ENCODE measurements at regions not wholly inside any gene's neighbourhood (a gene's known extent, or its start where the extent isn't known, plus 50 kb on each side); places are given as distances from the start of the nearest gene placed in this dataset.

DNA sequence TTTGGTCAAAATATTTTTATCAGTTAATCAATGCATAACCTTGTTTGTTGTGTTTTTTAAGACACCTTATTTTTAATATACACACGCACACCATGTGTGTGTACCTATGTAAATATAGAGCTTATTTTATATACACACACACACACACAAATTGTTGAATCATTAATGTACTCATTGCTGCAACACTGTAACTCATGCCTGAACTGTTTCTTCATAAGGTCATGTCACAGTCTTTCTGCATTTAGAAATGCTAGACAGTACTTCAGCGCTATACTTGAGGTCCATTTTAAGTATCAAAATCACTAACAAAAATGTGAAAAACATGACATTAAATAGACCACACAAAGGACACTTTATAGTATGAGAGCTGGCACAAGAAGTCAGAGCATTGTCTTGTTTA lies 589.4 kb downstream of the SI start:
- Histone ChIP-seq H3K4me3 (ENCODE audit: low read depth, low read length) (no peak overlapping the region), H3K27ac (ENCODE audit: extremely low read depth, low read depth, low read length) (no peak overlapping the region), H3K36me3 (ENCODE audit: control insufficient read depth in 2 of 2, insufficient read depth in 1 of 2, low read length in 2 of 2) (no peaks in the 10 kb centered on the region), H3K9me3 (ENCODE audit: control insufficient read depth, insufficient read depth, low read depth, low read length) (no peaks in the 10 kb centered on the region), H3K4me1 (ENCODE audit: control insufficient read depth, insufficient read depth, low read length) (no peaks in the 10 kb centered on the region)
- POLR2A ChIA-PET: no interaction called here
- TF ChIP-seq KLF7 (tag by site-specific recombination; IDR thresholded peaks at IDR 0.05; ENCODE audit: borderline replicate concordance) (no peak), ZNF335 (tag by site-specific recombination; conservative IDR thresholded peaks at IDR 0.05) (no peak)
- CTCF ChIA-PET: interaction anchor here (0.7 kb wide), 1 partner anchor 12 kb away, joined by 3 read pairs; no protein-coding TSS in a partner anchor

DNA sequence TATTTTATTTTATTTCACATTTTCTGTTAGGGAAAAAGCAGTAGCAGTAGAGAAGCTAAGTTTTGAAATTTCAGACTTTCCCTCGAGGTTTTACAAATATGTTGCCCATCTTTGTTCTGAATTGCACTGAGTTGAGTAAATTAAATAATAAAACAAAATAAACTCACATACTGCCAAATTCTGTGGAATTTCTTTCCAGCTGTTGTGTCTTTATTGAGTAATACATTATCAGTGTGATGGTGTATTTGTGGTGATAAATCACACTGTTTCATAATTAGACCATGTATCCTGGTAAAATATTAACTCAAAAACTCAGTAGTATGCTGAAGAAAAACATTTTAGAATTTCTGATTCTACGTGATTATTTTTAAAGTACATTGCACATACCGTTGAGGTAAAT lies 592.1 kb downstream of the SI start:
- TF ChIP-seq ZNF473 (tag by site-specific recombination; IDR thresholded peaks at IDR 0.05) (no peak), MZF1 (tag by site-specific recombination; IDR thresholded peaks at IDR 0.05; ENCODE audit: borderline replicate concordance) (no peak), ZFHX2 (tag by site-specific recombination; conservative IDR thresholded peaks at IDR 0.05) (no peak), ZNF214 (tag by site-specific recombination; IDR thresholded peaks at IDR 0.05; ENCODE audit: borderline replicate concordance) (no peak), ZNF335 (tag by site-specific recombination; conservative IDR thresholded peaks at IDR 0.05) (no peak), KLF10 (tag by site-specific recombination; IDR thresholded peaks at IDR 0.05) (no peak), SETDB1 (IDR thresholded peaks at IDR 0.05; ENCODE audit: insufficient read length, low read length) (no peak), ZNF23 (tag by site-specific recombination; IDR thresholded peaks at IDR 0.05; ENCODE audit: borderline replicate concordance) (no peak), ZNF10 (tag by site-specific recombination; IDR thresholded peaks at IDR 0.05) (no peak)
- TF ChIP-seq, protein P1, sequence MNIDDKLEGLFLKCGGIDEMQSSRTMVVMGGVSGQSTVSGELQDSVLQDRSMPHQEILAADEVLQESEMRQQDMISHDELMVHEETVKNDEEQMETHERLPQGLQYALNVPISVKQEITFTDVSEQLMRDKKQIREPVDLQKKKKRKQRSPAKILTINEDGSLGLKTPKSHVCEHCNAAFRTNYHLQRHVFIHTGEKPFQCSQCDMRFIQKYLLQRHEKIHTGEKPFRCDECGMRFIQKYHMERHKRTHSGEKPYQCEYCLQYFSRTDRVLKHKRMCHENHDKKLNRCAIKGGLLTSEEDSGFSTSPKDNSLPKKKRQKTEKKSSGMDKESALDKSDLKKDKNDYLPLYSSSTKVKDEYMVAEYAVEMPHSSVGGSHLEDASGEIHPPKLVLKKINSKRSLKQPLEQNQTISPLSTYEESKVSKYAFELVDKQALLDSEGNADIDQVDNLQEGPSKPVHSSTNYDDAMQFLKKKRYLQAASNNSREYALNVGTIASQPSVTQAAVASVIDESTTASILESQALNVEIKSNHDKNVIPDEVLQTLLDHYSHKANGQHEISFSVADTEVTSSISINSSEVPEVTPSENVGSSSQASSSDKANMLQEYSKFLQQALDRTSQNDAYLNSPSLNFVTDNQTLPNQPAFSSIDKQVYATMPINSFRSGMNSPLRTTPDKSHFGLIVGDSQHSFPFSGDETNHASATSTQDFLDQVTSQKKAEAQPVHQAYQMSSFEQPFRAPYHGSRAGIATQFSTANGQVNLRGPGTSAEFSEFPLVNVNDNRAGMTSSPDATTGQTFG (tag by site-specific recombination; IDR thresholded peaks at IDR 0.05; ENCODE audit: borderline replicate concordance): no peak
- TF ChIP-seq, protein P2, sequence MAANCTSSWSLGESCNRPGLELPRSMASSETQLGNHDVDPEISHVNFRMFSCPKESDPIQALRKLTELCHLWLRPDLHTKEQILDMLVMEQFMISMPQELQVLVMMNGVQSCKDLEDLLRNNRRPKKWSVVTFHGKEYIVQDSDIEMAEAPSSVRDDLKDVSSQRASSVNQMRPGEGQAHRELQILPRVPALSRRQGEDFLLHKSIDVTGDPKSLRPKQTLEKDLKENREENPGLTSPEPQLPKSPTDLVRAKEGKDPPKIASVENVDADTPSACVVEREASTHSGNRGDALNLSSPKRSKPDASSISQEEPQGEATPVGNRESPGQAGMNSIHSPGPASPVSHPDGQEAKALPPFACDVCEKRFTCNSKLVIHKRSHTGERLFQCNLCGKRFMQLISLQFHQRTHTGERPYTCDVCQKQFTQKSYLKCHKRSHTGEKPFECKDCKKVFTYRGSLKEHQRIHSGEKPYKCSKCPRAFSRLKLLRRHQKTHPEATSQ (tag by site-specific recombination; IDR thresholded peaks at IDR 0.05): no peak
- TF ChIP-seq, protein P3, sequence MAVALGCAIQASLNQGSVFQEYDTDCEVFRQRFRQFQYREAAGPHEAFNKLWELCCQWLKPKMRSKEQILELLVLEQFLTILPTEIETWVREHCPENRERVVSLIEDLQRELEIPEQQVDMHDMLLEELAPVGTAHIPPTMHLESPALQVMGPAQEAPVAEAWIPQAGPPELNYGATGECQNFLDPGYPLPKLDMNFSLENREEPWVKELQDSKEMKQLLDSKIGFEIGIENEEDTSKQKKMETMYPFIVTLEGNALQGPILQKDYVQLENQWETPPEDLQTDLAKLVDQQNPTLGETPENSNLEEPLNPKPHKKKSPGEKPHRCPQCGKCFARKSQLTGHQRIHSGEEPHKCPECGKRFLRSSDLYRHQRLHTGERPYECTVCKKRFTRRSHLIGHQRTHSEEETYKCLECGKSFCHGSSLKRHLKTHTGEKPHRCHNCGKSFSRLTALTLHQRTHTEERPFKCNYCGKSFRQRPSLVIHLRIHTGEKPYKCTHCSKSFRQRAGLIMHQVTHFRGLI (tag by site-specific recombination; IDR thresholded peaks at IDR 0.05): no peak
- ChIA-PET POLR2A (no interaction called here), CTCF (no interaction called here)
- Histone ChIP-seq H3K9me3 (ENCODE audit: control insufficient read depth, insufficient read depth, low read depth, low read length) (no peaks in the 10 kb centered on the region), H3K4me3 (ENCODE audit: low read depth, low read length) (no peak overlapping the region), H3K36me3 (ENCODE audit: control insufficient read depth in 2 of 2, insufficient read depth in 1 of 2, low read length in 2 of 2) (no peaks in the 10 kb centered on the region), H3K4me1 (ENCODE audit: control insufficient read depth, insufficient read depth, low read length) (no peaks in the 10 kb centered on the region), H3K27ac (ENCODE audit: extremely low read depth, low read depth, low read length) (no peak overlapping the region)

DNA sequence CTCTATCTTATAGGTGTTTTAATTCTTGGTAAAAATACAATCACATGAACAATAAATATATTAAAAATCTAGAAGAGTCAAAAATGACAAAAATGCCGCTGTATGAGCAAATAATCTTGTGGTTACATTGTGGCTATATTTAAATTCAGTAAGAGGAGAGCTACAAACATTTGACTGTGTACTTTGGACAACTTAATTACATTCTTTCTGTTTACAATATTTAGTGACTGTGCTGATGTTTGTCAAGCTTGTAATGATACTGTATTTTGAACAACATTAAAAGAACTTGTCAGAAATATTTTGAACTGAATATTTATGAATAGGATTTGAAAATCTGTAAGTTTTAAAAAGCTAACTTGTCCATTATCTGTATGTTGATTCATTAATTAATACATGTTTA lies 598.3 kb downstream of the SI start:
- no peak overlapping the region for H3K27ac ChIP-seq (ENCODE audit: extremely low read depth, low read depth, low read length)
- no peaks in the 10 kb centered on the region for H3K4me1 ChIP-seq (ENCODE audit: control insufficient read depth, insufficient read depth, low read length)
- no peaks in the 10 kb centered on the region for H3K36me3 ChIP-seq (ENCODE audit: control insufficient read depth in 2 of 2, insufficient read depth in 1 of 2, low read length in 2 of 2)
- no peak overlapping the region for H3K4me3 ChIP-seq (ENCODE audit: low read depth, low read length)
- POLR2A ChIA-PET: no interaction called here
- no peaks in the 10 kb centered on the region for H3K9me3 ChIP-seq (ENCODE audit: control insufficient read depth, insufficient read depth, low read depth, low read length)
- CTCF ChIA-PET: interaction anchor here (0.7 kb wide), 1 partner anchor 13 kb away, joined by 3 read pairs; no protein-coding TSS in a partner anchor
- TF ChIP-seq ZNF416 (tag by site-specific recombination; IDR thresholded peaks at IDR 0.05) (no peak), ZNF654 (tag by site-specific recombination; IDR thresholded peaks at IDR 0.05; ENCODE audit: low read depth) (no peak), ZNF596 (tag by site-specific recombination; IDR thresholded peaks at IDR 0.05) (no peak), SP7 (tag by site-specific recombination; IDR thresholded peaks at IDR 0.05) (no peak), ZFP37 (tag by site-specific recombination; IDR thresholded peaks at IDR 0.05) (no peak), ZNF624 (tag by site-specific recombination; IDR thresholded peaks at IDR 0.05) (no peak), ZNF274 (IDR thresholded peaks at IDR 0.05; ENCODE audit: low read length) (no peak), ZNF274 (tag by site-specific recombination; IDR thresholded peaks at IDR 0.05; ENCODE audit: borderline replicate concordance) (no peak)
- TF ChIP-seq, protein P4, sequence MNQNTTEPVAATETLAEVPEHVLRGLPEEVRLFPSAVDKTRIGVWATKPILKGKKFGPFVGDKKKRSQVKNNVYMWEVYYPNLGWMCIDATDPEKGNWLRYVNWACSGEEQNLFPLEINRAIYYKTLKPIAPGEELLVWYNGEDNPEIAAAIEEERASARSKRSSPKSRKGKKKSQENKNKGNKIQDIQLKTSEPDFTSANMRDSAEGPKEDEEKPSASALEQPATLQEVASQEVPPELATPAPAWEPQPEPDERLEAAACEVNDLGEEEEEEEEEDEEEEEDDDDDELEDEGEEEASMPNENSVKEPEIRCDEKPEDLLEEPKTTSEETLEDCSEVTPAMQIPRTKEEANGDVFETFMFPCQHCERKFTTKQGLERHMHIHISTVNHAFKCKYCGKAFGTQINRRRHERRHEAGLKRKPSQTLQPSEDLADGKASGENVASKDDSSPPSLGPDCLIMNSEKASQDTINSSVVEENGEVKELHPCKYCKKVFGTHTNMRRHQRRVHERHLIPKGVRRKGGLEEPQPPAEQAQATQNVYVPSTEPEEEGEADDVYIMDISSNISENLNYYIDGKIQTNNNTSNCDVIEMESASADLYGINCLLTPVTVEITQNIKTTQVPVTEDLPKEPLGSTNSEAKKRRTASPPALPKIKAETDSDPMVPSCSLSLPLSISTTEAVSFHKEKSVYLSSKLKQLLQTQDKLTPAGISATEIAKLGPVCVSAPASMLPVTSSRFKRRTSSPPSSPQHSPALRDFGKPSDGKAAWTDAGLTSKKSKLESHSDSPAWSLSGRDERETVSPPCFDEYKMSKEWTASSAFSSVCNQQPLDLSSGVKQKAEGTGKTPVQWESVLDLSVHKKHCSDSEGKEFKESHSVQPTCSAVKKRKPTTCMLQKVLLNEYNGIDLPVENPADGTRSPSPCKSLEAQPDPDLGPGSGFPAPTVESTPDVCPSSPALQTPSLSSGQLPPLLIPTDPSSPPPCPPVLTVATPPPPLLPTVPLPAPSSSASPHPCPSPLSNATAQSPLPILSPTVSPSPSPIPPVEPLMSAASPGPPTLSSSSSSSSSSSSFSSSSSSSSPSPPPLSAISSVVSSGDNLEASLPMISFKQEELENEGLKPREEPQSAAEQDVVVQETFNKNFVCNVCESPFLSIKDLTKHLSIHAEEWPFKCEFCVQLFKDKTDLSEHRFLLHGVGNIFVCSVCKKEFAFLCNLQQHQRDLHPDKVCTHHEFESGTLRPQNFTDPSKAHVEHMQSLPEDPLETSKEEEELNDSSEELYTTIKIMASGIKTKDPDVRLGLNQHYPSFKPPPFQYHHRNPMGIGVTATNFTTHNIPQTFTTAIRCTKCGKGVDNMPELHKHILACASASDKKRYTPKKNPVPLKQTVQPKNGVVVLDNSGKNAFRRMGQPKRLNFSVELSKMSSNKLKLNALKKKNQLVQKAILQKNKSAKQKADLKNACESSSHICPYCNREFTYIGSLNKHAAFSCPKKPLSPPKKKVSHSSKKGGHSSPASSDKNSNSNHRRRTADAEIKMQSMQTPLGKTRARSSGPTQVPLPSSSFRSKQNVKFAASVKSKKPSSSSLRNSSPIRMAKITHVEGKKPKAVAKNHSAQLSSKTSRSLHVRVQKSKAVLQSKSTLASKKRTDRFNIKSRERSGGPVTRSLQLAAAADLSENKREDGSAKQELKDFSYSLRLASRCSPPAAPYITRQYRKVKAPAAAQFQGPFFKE (tag by site-specific recombination; IDR thresholded peaks at IDR 0.05; ENCODE audit: borderline replicate concordance): no peak

Data from HEK293 (cell line).